ENCODE measurements at regions not wholly inside any gene's neighbourhood (a gene's known extent, or its start where the extent isn't known, plus 50 kb on each side); places are given as distances from the start of the nearest gene placed in this dataset.
A peak's percentile ranks its signal among the peaks of the same experiment; 100 is the strongest.

DNA sequence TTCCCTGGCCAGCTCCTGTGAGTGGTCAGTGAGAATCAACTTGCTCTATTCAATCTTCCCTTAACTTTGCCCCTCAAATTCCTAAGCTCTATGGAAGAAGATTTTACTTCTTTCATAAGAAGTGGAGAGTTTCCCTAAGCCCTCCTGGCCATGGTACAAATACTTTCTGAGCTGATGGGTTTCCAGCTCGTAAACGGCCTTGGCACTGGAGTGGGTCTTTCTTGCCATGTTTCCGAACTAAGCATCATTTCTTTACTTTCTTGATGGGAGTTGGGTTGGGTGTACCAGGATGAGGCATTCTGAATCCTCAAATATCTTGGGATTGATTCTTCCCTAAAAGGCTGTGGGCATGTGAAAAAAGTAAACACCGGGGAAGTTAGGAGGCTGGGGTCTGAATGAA lies 72.5 kb downstream of the ACKR3 start:
- 76% methylated on average over 4 of the region's 4 CpGs for WGBS (ENCODE audit: low lambda C conversion rate, missing lambda C conversion rate)
- no peak for DNase-seq (ENCODE audit: low spot score)
- Histone ChIP-seq H3K4me3 (no peak overlapping the region), H3K27me3 (no peaks in the 10 kb centered on the region), H3K36me3 (replicated peaks; ENCODE audit: insufficient read depth, low read depth) (no peaks in the 10 kb centered on the region), H3K4me1 (ENCODE audit: insufficient read depth) (peaks cover 18% of the 10 kb centered on the region), H3K9me3 (ENCODE audit: low read depth) (no peaks in the 10 kb centered on the region), H3K27ac (peak overlapping the region; percentile 92), H3K79me2 (no peaks in the 10 kb centered on the region), H2AFZ (no peak overlapping the region), H3K4me2 (peak overlapping the region; percentile 18), H3K9me2 (replicated peaks; ENCODE audit: insufficient read depth) (no peaks in the 10 kb centered on the region), H4K20me1 (ENCODE audit: insufficient read depth, poor library complexity, severe bottlenecking) (no peaks in the 10 kb centered on the region)
- no peak for TF ChIP-seq EZH2phosphoT487 (IDR thresholded peaks at IDR 0.05; ENCODE audit: low read depth, severe bottlenecking, unreplicated experiment)
- no peak for TF ChIP-seq EZH2 (IDR thresholded peaks at IDR 0.05; ENCODE audit: borderline replicate concordance)
- TF ChIP-seq, protein P1, sequence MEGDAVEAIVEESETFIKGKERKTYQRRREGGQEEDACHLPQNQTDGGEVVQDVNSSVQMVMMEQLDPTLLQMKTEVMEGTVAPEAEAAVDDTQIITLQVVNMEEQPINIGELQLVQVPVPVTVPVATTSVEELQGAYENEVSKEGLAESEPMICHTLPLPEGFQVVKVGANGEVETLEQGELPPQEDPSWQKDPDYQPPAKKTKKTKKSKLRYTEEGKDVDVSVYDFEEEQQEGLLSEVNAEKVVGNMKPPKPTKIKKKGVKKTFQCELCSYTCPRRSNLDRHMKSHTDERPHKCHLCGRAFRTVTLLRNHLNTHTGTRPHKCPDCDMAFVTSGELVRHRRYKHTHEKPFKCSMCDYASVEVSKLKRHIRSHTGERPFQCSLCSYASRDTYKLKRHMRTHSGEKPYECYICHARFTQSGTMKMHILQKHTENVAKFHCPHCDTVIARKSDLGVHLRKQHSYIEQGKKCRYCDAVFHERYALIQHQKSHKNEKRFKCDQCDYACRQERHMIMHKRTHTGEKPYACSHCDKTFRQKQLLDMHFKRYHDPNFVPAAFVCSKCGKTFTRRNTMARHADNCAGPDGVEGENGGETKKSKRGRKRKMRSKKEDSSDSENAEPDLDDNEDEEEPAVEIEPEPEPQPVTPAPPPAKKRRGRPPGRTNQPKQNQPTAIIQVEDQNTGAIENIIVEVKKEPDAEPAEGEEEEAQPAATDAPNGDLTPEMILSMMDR (IDR thresholded peaks at IDR 0.05; ENCODE audit: poor library complexity) = no peak

DNA sequence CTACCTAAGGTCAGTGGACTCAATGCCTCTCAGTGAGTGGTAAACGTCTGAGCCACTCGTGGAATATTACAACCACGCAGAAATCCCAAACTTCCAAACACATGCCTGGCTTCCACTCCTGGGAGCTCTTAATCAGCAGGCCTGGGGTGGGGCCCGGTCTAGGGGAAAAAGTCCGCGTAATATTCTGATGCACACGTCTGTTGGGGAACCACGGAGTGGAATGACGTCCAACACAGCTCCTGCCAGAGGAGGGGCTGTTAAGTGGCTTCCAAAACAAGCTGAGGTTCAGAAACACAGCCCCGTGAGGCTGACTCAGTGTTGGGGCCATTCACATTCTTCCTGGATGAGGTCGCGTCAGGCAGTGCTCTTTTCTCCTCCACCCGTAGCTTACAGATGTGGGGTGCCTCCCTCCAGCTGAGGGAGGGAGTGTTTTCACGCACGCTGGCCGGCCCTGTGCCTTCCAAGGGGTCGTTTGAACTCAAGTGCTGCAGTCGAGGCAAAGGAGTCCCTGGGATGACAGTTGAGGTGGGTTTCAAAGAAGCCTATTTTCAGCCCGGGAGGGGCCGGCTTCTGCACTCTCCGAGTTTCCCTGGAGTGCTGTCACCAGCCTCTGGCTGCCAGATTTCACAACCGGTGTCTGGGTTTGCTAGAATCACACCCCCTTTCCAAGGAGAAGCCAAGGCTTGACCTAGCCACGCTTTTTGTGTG lies 73.1 kb downstream of the ACKR3 start:
- H3K9me3 ChIP-seq (ENCODE audit: low read depth) = no peaks in the 10 kb centered on the region
- no peaks in the 10 kb centered on the region for H3K36me3 ChIP-seq (replicated peaks; ENCODE audit: insufficient read depth, low read depth)
- no peaks in the 10 kb centered on the region for H3K27me3 ChIP-seq
- H3K4me2 ChIP-seq = peak overlapping the region; percentile 47
- H3K27ac ChIP-seq = peak overlapping the region; percentile 92
- no peaks in the 10 kb centered on the region for H3K79me2 ChIP-seq
- no peak overlapping the region for H3K4me3 ChIP-seq
- 42% methylated on average over 22 of the region's 23 CpGs for WGBS (ENCODE audit: low lambda C conversion rate, missing lambda C conversion rate)
- TF ChIP-seq EZH2phosphoT487 (IDR thresholded peaks at IDR 0.05; ENCODE audit: low read depth, severe bottlenecking, unreplicated experiment) (no peak), EZH2 (IDR thresholded peaks at IDR 0.05; ENCODE audit: borderline replicate concordance) (no peak)
- TF ChIP-seq, protein P1 (IDR thresholded peaks at IDR 0.05; ENCODE audit: poor library complexity) = no peak
- no peak overlapping the region for H2AFZ ChIP-seq
- H3K9me2 ChIP-seq (replicated peaks; ENCODE audit: insufficient read depth) = no peaks in the 10 kb centered on the region
- no peaks in the 10 kb centered on the region for H4K20me1 ChIP-seq (ENCODE audit: insufficient read depth, poor library complexity, severe bottlenecking)
- peaks cover 18% of the 10 kb centered on the region for H3K4me1 ChIP-seq (ENCODE audit: insufficient read depth)
- peak; percentile 91 for DNase-seq (ENCODE audit: low spot score)

DNA sequence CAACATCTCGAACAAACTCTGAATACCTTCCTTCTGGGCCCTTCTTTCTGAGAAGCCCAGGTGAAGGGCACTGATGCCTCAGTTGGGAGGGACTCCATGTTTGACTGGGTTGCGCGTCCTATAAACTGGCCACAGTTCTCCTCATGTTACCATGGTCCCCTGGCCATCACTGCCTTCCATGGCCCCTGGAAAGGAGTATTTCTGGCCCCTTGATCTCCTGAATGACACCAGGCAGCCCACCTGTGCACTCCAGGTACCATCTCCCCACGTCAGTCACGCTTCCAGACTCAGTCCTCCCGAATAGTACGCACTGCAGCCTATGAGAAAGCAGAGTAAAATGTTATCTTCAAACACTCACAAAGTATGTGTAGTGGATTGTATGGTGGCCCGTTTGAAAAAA lies 73.9 kb downstream of the ACKR3 start:
- H3K4me2 ChIP-seq = peak overlapping the region; percentile 47
- no peaks in the 10 kb centered on the region for H3K9me2 ChIP-seq (replicated peaks; ENCODE audit: insufficient read depth)
- no peak for DNase-seq (ENCODE audit: low spot score)
- no peaks in the 10 kb centered on the region for H3K79me2 ChIP-seq
- H3K27me3 ChIP-seq = no peaks in the 10 kb centered on the region
- no peaks in the 10 kb centered on the region for H3K36me3 ChIP-seq (replicated peaks; ENCODE audit: insufficient read depth, low read depth)
- H3K4me1 ChIP-seq (ENCODE audit: insufficient read depth) = peaks cover 18% of the 10 kb centered on the region
- TF ChIP-seq, protein P1 (IDR thresholded peaks at IDR 0.05; ENCODE audit: poor library complexity) = no peak
- no peak for TF ChIP-seq EZH2 (IDR thresholded peaks at IDR 0.05; ENCODE audit: borderline replicate concordance)
- no peak for TF ChIP-seq EZH2phosphoT487 (IDR thresholded peaks at IDR 0.05; ENCODE audit: low read depth, severe bottlenecking, unreplicated experiment)
- 96% methylated on average over 8 of the region's 8 CpGs for WGBS (ENCODE audit: low lambda C conversion rate, missing lambda C conversion rate)
- no peak overlapping the region for H2AFZ ChIP-seq
- H3K4me3 ChIP-seq = no peak overlapping the region
- no peaks in the 10 kb centered on the region for H4K20me1 ChIP-seq (ENCODE audit: insufficient read depth, poor library complexity, severe bottlenecking)
- H3K27ac ChIP-seq = peak overlapping the region; percentile 92
- no peaks in the 10 kb centered on the region for H3K9me3 ChIP-seq (ENCODE audit: low read depth)
